Activated T-cell treated with anti-CD3 and anti-CD28 coated beads for 24 hours (primary cell): ENCODE measurements at regions not wholly inside any gene's neighbourhood (a gene's known extent, or its start where the extent isn't known, plus 50 kb on each side); places are given as distances from the start of the nearest gene placed in this dataset.
"Not testable (repeated sequence)": the region's sequence is repeated elsewhere in the genome, so short reads cannot be mapped to it uniquely, and the experiment has no call there.

ENCODE experiments used
- DNase-seq: peaks from one replicate; pipeline ENCODE4 v3.0.0-alpha.2; 2020; ENCODE audit warnings: low read depth

- no peak for DNase-seq
Measured at GRCh38 chr12:62008703-62009102, 251.5 kb upstream of the USP15 start.

DNA sequence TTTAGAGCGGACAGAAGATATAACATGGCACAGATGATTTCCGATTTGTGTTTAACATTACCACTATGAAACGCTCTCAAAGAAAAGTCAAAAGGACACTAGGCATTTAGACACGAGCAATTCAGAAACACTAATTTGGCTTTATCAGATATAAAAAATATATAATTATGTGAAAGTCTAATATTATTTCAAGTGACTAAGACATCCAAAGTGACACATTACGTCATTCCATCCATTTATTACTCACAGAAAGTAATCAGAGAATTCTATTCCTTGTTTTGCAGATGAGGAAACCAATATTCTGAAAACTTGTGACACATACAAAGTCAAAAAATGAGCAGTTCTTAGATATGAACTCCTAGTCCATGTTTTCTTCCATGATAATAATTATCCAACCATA is 250.8 kb upstream of the USP15 start:
- DNase-seq = no peak

GRCh38 chr12:62010331-62010906 is 249.8 kb upstream of the USP15 start:
- not testable (repeated sequence) for DNase-seq

- not testable (repeated sequence) for DNase-seq
Measured at GRCh38 chr12:62010973-62011372, 249.2 kb upstream of the USP15 start.

GRCh38 chr12:62014330-62014729 is 245.9 kb upstream of the USP15 start:
- no peak for DNase-seq

- DNase-seq = no peak
Measured at GRCh38 chr12:62016021-62016420, 244.2 kb upstream of the USP15 start.

GRCh38 chr12:62021808-62022207 is 238.4 kb upstream of the USP15 start:
- DNase-seq = no peak

- DNase-seq = no peak
Measured at GRCh38 chr12:62028536-62028935, 231.7 kb upstream of the USP15 start.

DNA sequence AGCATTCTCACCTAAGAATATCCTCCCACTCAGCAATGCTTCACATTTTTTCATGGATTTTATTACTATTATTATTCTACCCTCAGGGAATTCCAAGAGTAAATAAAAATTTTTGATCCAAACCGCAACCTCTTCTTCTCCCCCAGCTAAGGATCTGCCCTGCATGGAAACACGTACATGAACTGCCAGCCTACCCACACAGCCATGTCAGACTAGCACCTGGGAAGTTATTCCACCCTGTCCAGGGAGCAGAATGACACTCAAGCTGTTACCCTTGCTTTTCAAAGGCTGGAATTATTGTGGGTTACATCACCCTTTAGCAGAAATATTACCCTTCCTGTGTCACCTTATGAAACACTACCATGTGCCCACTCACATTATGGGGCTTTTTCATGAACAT is 227.3 kb upstream of the USP15 start:
- DNase-seq = no peak

DNA sequence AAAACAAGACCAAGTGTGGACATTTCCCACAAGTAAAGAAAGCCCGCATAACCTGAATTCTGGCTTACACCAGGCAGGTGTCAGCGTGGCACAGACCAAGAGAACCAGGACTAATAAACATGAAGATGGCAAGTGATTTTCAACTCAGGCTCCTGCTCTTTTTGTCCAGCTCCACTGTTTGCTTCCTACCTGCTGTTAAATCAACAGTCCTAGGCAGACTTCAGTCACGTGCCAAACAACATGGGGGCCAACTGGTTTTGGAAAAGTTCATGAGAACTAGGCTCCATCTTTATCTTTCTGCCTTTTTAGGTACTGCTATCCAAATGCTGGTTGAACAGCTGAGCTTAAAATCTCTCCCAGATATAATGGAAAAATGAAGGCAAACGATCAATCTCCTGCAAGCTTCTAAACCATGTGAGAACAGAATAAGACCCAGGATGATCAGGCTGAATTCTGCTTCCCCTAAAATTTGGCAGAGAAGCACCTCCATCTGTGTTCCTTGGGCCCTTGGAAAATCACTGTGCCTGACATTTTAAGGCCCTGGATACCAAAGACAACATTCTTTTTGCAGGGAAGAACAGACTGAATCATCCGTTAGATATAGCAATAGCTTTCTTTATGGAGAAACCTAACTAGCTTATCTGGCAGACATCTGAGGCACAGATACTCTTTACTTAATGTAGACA is 215.6 kb upstream of the USP15 start:
- DNase-seq = no peak

DNA sequence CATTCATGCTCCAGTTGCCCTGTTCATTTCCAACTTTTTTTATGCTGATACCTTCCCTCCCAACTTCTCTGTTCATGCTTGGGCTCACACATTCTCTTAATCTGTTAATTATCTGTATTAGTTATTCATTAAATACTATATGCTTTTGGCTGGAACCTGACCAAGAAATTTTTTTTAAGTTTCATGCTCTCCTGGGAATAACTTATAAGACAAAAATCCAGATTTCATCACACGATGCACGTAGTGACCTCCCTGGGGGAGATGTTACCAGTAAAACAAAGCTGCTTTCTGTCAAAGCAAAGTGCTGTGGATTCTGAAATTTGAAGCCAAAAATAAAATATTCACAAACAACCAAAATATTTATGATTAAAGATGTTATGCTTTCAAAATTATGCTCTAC is 215.0 kb upstream of the USP15 start:
- DNase-seq = no peak

GRCh38 chr12:62050785-62051184 is 209.4 kb upstream of the USP15 start:
- no peak for DNase-seq

- DNase-seq = no peak
Measured at GRCh38 chr12:62069976-62070375, 190.2 kb upstream of the USP15 start.

GRCh38 chr12:62073236-62073635 is 187.0 kb upstream of the USP15 start:
- DNase-seq = not testable (repeated sequence)

GRCh38 chr12:62075870-62076269 is 184.3 kb upstream of the USP15 start:
- DNase-seq = no peak

- no peak for DNase-seq
Measured at GRCh38 chr12:62078020-62078419, 182.2 kb upstream of the USP15 start.

DNA sequence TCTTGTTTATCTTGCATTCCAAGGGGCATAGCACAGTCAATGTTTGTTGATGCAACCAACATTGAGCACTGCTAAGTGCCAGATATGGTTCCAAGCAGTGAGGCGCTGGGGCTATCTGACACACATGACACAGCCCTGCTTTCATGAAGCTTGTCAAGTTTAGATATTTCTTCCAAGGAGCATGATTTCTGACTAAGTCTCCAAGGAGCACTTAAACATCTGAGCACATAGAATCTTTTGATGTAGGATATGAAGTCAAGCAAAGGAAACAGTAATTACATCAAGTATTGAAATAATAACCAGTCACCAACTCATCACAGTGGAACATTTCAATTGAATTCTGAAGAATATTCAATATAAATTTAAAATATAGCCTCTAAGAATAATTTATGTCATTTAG is 177.8 kb upstream of the USP15 start:
- DNase-seq = no peak

GRCh38 chr12:62098132-62098531 is 162.1 kb upstream of the USP15 start:
- no peak for DNase-seq

- DNase-seq = no peak
Measured at GRCh38 chr12:62103748-62104147, 156.5 kb upstream of the USP15 start.

GRCh38 chr12:62106547-62107185 is 153.5 kb upstream of the USP15 start:
- no peak for DNase-seq

GRCh38 chr12:62113366-62114011 is 146.7 kb upstream of the USP15 start:
- DNase-seq = no peak

GRCh38 chr12:62116986-62117385 is 143.2 kb upstream of the USP15 start:
- no peak for DNase-seq

GRCh38 chr12:62123721-62124203 is 136.4 kb upstream of the USP15 start:
- peak; percentile 20 for DNase-seq
